LNCAP (cell line): ENCODE measurements at regions not wholly inside any gene's neighbourhood (a gene's known extent, or its start where the extent isn't known, plus 50 kb on each side); places are given as distances from the start of the nearest gene placed in this dataset.
A peak's percentile ranks its signal among the peaks of the same experiment; 100 is the strongest.

Source experiments
- TF ChIP-seq, protein P1 (sequence below): fragments of 450-650 bp; IDR thresholded peaks from 2 replicates; pipeline ENCODE4 v1.5.1; 2017; ENCODE audit warnings: mild to moderate bottlenecking

DNA sequence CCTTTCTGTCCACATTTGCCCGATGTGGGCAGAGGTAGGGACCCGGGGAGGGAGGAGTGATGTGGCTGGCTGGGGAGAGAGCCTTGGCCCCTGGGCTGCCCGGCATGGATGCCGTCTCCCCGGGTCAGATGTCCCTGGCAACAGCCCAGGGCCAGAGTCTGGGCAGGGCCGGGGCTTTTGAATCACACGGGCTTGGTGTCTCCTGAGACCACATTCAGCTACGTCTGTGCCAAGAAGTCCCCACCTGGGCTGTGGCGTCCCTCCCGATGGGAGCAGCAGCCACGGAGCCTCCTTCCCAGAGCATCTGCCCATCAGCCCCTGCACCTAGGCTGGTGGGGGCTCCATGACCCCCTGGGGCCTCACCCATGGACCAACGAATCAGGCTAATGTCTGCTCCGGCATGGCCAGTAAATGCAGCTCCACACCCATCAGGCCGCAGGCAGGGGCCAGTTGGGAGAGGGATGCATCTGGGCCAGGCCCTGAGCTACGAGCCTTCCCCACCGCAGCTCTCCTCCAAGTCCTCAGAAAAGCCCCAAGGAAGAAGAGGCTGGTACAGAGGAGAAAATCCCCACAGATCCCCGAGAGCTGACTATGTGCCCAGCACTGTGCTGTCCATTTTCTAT lies 109.4 kb downstream of the RFLNA start:
- TF ChIP-seq, protein P1, sequence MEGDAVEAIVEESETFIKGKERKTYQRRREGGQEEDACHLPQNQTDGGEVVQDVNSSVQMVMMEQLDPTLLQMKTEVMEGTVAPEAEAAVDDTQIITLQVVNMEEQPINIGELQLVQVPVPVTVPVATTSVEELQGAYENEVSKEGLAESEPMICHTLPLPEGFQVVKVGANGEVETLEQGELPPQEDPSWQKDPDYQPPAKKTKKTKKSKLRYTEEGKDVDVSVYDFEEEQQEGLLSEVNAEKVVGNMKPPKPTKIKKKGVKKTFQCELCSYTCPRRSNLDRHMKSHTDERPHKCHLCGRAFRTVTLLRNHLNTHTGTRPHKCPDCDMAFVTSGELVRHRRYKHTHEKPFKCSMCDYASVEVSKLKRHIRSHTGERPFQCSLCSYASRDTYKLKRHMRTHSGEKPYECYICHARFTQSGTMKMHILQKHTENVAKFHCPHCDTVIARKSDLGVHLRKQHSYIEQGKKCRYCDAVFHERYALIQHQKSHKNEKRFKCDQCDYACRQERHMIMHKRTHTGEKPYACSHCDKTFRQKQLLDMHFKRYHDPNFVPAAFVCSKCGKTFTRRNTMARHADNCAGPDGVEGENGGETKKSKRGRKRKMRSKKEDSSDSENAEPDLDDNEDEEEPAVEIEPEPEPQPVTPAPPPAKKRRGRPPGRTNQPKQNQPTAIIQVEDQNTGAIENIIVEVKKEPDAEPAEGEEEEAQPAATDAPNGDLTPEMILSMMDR = no peak

DNA sequence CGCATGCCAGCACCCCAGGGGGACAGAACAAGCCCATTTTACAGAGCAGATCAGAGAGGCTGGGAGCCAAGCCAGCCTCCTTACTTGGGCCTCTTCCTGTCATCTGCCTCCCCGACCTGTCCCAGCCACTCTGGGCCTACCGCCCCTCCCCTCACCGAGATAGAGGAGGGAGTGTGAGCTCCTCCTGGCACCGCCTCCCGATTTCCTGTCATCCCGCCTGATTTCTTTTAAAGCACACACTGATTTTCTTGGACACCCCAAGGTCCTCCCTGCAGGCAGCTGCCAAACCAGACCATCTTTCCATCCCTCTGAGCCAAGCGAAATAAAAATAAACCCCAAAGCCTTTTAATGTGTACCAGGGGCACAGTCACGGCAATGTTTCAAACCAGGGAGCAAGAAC lies 108.4 kb downstream of the RFLNA start:
- TF ChIP-seq, protein P1 = no peak

DNA sequence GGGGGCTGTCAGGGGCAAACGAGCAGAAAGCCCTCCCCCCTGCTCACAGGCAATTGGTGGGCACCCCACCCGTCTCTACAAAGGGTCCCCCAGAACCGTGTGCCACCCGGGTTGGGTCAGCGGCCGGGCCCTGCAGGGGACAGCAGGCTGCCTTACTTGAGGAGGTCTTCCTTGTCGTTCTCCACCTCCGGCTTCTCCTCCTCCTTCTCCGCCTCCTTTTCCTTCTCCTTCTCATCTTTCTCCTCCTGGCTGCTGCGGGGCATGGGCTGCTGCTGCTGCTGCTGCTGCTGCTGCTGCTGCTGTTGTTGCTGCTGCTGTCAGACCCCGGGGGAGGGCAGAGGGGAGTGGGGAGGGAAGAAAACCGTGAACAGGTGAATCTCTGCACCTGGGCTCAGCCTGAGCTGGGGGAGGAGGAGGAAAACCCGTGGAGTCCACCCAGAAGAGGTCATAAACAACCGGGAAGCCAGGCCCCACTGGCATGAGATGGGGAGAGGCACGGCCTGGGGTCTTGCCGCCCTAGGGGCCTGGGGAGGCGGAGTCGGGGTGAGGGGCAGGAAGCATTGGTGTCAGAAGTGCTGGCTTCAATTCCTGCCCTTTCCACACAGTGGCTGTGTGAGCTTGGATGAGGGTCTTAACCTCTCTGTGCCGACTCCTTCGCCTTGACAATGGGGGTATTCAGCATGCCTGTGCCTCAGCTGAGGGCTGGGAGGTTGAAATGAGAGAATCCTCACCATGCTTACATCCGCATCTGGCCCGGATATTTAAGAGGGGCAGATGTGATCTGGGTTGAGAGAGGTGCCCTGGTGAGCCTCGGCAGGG lies 107.6 kb downstream of the RFLNA start:
- TF ChIP-seq, protein P1 = no peak

DNA sequence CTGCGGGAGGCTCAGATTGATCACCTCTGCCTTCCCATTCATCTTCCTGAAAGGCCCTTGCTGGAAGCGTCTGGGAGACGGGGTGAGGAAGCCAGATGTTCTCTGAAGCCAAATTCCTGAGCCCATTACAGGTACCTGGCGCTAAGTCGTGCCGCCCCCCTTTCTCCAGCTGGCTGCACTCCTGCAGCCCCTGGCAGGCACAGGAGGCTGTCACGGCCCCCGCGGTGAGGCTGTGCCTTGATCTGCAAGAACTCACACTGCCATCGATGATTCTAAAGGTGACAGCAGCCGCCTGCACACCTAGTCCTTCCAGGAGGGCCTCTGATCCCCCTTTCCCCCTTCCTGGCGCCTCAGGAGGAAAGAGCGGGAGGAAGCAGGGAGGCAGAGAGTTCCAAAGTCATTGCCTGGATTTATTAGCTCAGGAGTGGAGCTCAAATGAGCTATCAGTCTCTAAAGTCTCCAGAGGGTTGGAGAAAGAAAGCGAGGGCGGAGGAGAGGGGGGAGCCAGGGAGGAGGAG lies 106.9 kb downstream of the RFLNA start:
- TF ChIP-seq, protein P1 = no peak

DNA sequence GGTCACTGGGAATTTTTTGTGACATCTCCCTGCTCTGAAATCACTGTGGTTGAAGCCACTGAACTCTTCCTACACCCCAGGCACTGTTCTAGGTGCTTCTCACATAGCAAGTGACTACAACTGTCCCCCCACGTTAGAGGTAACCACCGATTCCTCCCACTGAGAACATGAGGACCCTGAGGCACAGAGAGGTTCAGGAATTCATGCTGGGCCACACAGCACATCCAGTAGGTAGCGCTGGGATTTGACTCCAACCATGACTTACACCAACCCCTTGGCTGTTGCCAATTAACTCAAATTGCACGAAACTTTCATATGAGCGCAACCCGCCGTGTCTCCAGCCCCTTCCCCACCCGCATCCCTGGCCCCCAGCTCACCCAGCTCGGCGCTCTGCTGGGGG lies 105.2 kb downstream of the RFLNA start:
- TF ChIP-seq, protein P1 = no peak

DNA sequence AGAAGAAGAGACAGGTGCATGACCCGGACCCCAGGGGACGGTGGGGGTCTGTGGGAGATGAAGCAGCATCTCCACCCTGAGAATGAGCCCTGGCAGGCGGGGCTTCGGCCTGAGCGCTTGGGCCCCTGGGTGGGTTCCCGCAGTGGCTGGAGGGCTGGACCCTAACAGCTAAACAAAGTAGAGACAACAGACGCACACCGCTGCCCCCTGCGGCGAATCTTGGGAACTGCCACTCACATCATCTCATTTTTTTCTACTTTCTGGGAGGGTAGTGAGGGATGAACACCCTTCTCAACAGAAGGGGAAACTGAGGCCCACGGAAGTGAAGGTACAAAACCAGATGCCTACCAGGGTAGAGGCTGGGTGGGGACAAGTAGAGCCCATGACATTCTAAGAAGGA lies 104.7 kb downstream of the RFLNA start:
- TF ChIP-seq, protein P1 = peak; percentile 68

DNA sequence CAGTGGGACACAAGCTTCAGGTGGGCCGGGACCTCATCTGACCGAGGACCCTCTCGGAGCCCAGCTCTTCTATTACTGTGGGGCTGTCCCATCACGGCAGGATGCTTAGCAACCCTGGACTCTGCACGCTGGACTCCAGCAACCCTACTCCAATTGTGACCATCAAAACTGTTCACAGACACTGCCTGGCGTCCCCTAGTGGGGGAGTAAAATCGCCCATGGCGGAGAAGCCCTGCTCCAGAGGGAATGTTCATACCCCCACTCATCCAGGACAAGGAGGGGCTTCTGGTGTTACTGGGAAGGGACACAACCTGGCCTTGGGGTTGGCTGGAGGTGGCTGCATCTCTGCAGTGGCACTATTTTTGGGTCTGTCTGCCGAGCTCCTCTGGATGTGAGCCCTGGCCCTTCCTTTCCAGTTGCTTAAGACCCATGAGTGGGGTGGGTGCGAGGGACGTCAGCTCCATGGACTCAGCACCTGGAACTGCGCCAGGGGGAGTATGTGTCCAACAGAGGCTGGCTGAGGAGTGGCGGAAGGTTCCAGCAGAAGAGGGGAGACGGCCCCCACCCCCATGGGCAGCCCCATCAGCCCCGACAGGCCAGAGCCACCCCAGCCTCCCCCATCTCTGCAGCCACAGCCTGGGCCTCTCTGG lies 103.8 kb downstream of the RFLNA start:
- TF ChIP-seq, protein P1 = no peak
